H1 (cell line): ENCODE measurements at regions not wholly inside any gene's neighbourhood (a gene's known extent, or its start where the extent isn't known, plus 50 kb on each side); places are given as distances from the start of the nearest gene placed in this dataset.

ENCODE experiments used
- CTCF ChIA-PET: fragments of 300-600 bp; sonication (Branson Sonifier 250); formaldehyde crosslinking; loops from one replicate; lab custom pipeline; 2021; ENCODE audit not compliant: partially characterized antibody; lab: Charles Lee
- POLR2A ChIA-PET: fragments of 300-600 bp; sonication (Branson Sonifier 250); formaldehyde crosslinking; loops from one replicate; lab custom pipeline; 2021; ENCODE audit warnings: inconsistent platforms; ENCODE audit not compliant: partially characterized antibody; lab: Charles Lee
- DNase-seq, 2 experiments: peaks; one replicate each; pipeline versions ENCODE4 v3.0.0 to v3.0.0-alpha.2; 2010 to 2022; ENCODE audit warnings: low spot score in 2 of 2, low read depth in 1 of 2, mixed read lengths in 1 of 2
- FAIRE-seq: peaks from 2 replicates; lab custom pipeline; 2011; peaks lifted over from hg19 to GRCh38; lab: Jason Lieb, UNC
- H2AFZ ChIP-seq: 2 replicates; pipeline ENCODE4 v1.8.1; 2012; ENCODE audit warnings: low read length, inconsistent platforms
- H2AK5ac ChIP-seq: 2 replicates; pipeline ENCODE4 v1.6.1; 2013; ENCODE audit warnings: low read depth, low read length
- H2BK120ac ChIP-seq: replicated peaks from 2 replicates; pipeline ENCODE3; 2013; ENCODE audit warnings: low read depth, low read length, inconsistent platforms
- H2BK12ac ChIP-seq: 2 replicates; pipeline ENCODE4 v1.6.1; 2013; ENCODE audit warnings: low read depth, low read length
- H2BK15ac ChIP-seq: 2 replicates; pipeline ENCODE4 v1.6.1; 2013; ENCODE audit warnings: low read length
- H2BK20ac ChIP-seq: 2 replicates; pipeline ENCODE4 v1.6.1; 2013; ENCODE audit warnings: low read length
- H2BK5ac ChIP-seq: 2 replicates; pipeline ENCODE4 v1.6.1; 2013; ENCODE audit warnings: low read depth, low read length
- H3K14ac ChIP-seq: 2 replicates; pipeline ENCODE4 v1.6.1; 2013; ENCODE audit warnings: inconsistent platforms; ENCODE audit not compliant: insufficient read length
- H3K18ac ChIP-seq: 2 replicates; pipeline ENCODE4 v1.6.1; 2013; ENCODE audit warnings: low read length; ENCODE audit errors: extremely low read depth
- H3K23ac ChIP-seq: 2 replicates; pipeline ENCODE4 v1.6.1; 2013; ENCODE audit warnings: inconsistent platforms; ENCODE audit not compliant: insufficient read length
- H3K23me2 ChIP-seq: 2 replicates; pipeline ENCODE4 v1.6.1; 2013; ENCODE audit warnings: low read depth, low read length
- H3K27ac ChIP-seq: 2 replicates; pipeline ENCODE4 v1.6.1; 2011; ENCODE audit warnings: low read depth, low read length, inconsistent platforms
- H3K27me3 ChIP-seq, 4 experiments: replicated peaks in 1 of 4; 1 replicate in 1 of 4; 2 replicates in 3 of 4; pipeline versions ENCODE4 v1.6.1 to v1.8.1; 2011 to 2013; ENCODE audit warnings: low read length in 3 of 4, mild to moderate bottlenecking in 3 of 4, inconsistent platforms in 2 of 4, mixed read lengths in 2 of 4, moderate library complexity in 1 of 4; ENCODE audit not compliant: control insufficient read depth in 3 of 4, insufficient read depth in 3 of 4; ENCODE audit errors: extremely low read depth in 1 of 4
- H3K36me3 ChIP-seq, 4 experiments: 2 replicates each; pipeline versions ENCODE4 v1.6.1 to v1.8.1; 2011 to 2013; ENCODE audit warnings: mild to moderate bottlenecking in 4 of 4, low read length in 3 of 4, moderate library complexity in 2 of 4, control low read depth in 1 of 4, inconsistent platforms in 1 of 4; ENCODE audit not compliant: insufficient read depth in 4 of 4, control insufficient read depth in 2 of 4
- H3K4ac ChIP-seq: replicated peaks from 2 replicates; pipeline ENCODE3; 2013; ENCODE audit warnings: low read length, low read depth, mixed read lengths, inconsistent platforms; ENCODE audit not compliant: insufficient read length
- H3K4me1 ChIP-seq, 4 experiments: replicated peaks in 1 of 4; 1 replicate in 1 of 4; 2 replicates in 3 of 4; pipeline versions ENCODE4 v1.6.1 to v1.8.1; 2011 to 2013; ENCODE audit warnings: low read length in 3 of 4, inconsistent platforms in 2 of 4, mixed read lengths in 1 of 4; ENCODE audit not compliant: insufficient read depth in 4 of 4, control insufficient read depth in 3 of 4
- H3K4me2 ChIP-seq, 2 experiments: 2 replicates each; pipeline versions ENCODE4 v1.6.1 to v1.8.1; 2011 to 2013; ENCODE audit warnings: low read depth in 2 of 2, low read length in 2 of 2, control low read depth in 1 of 2, inconsistent platforms in 1 of 2, mild to moderate bottlenecking in 1 of 2; ENCODE audit not compliant: insufficient read depth in 1 of 2
- H3K4me3 ChIP-seq, 4 experiments: fragments of 200-600, 300-600 bp in 1 of 4; sonication (generic), shearing (Covaris generic), sonication (Bioruptor Twin) in 1 of 4; 2 replicates each; pipeline versions ENCODE4 v1.5.1 to v1.8.1; 2011 to 2016; ENCODE audit warnings: low read length in 4 of 4, low read depth in 3 of 4, control low read depth in 2 of 4, inconsistent platforms in 2 of 4, mild to moderate bottlenecking in 2 of 4, mixed read lengths in 1 of 4, moderate library complexity in 1 of 4; ENCODE audit not compliant: insufficient read depth in 2 of 4; ENCODE audit errors: extremely low read depth in 1 of 4
- H3K56ac ChIP-seq: replicated peaks from 2 replicates; pipeline ENCODE3; 2013; ENCODE audit warnings: low read depth, mild to moderate bottlenecking, mixed read lengths, low read length, inconsistent platforms; ENCODE audit not compliant: insufficient read length
- H3K79me1 ChIP-seq: 2 replicates; pipeline ENCODE4 v1.6.1; 2013; ENCODE audit warnings: low read depth, low read length, control low read depth
- H3K79me2 ChIP-seq, 2 experiments: 2 replicates each; pipeline versions ENCODE4 v1.6.1 to v1.8.1; 2012 to 2013; ENCODE audit warnings: low read length in 2 of 2, mild to moderate bottlenecking in 2 of 2, inconsistent platforms in 1 of 2; ENCODE audit not compliant: insufficient read depth in 2 of 2, control insufficient read depth in 1 of 2
- H3K9ac ChIP-seq, 4 experiments: replicated peaks in 1 of 4; 1 replicate in 1 of 4; 2 replicates in 3 of 4; pipeline versions ENCODE4 v1.6.1 to v1.8.1; 2011 to 2013; ENCODE audit warnings: low read depth in 3 of 4, low read length in 3 of 4, control low read depth in 2 of 4, mild to moderate bottlenecking in 2 of 4, moderate library complexity in 2 of 4, inconsistent platforms in 1 of 4; ENCODE audit errors: extremely low read depth in 1 of 4
- H3K9me3 ChIP-seq, 2 experiments: 2 replicates each; pipeline versions ENCODE4 v1.6.1 to v1.8.1; 2012 to 2013; ENCODE audit warnings: mild to moderate bottlenecking in 2 of 2, moderate library complexity in 2 of 2, control low read depth in 1 of 2, inconsistent platforms in 1 of 2, low read depth in 1 of 2, low read length in 1 of 2, mixed read lengths in 1 of 2; ENCODE audit not compliant: insufficient read depth in 2 of 2
- H4K20me1 ChIP-seq, 2 experiments: replicated peaks in 1 of 2; 2 replicates each; pipeline versions ENCODE3 to v1.8.1; 2011 to 2013; ENCODE audit warnings: inconsistent platforms in 2 of 2, low read length in 2 of 2, mild to moderate bottlenecking in 1 of 2; ENCODE audit not compliant: insufficient read depth in 2 of 2, control insufficient read depth in 1 of 2
- H4K5ac ChIP-seq: 2 replicates; pipeline ENCODE4 v1.6.1; 2013; ENCODE audit warnings: low read length, low read depth, mixed read lengths, inconsistent platforms; ENCODE audit not compliant: insufficient read length
- H4K8ac ChIP-seq: 2 replicates; pipeline ENCODE4 v1.8.0; 2013; ENCODE audit warnings: mild to moderate bottlenecking, moderate library complexity, low read length, inconsistent platforms; ENCODE audit not compliant: insufficient read depth; ENCODE audit errors: extremely low read depth
- H4K91ac ChIP-seq: replicated peaks from 2 replicates; pipeline ENCODE3; 2013; ENCODE audit warnings: low read length, mixed read lengths, inconsistent platforms; ENCODE audit not compliant: insufficient read length
- BRCA1 ChIP-seq: IDR thresholded peaks from 2 replicates; pipeline ENCODE4 v1.6.1; 2012; ENCODE audit warnings: low read depth, low read length, improper control_type of control experiment
- GABPA ChIP-seq: IDR thresholded peaks from 2 replicates; pipeline ENCODE4 v1.6.1; 2011; ENCODE audit warnings: mild to moderate bottlenecking, low read length, moderate library complexity, borderline replicate concordance; ENCODE audit not compliant: insufficient read depth
- RXRA ChIP-seq: IDR thresholded peaks from 2 replicates; pipeline ENCODE4 v1.6.1; 2011; ENCODE audit warnings: low read depth, mild to moderate bottlenecking, low read length, moderate library complexity; ENCODE audit not compliant: insufficient read depth
- SIN3A ChIP-seq, 2 experiments: IDR thresholded peaks in 1 of 2; conservative IDR thresholded peaks in 1 of 2; 2 replicates each; pipeline ENCODE4 v1.6.1; 2011 to 2012; ENCODE audit warnings: low read length in 2 of 2, improper control_type of control experiment in 1 of 2, low read depth in 1 of 2, mild to moderate bottlenecking in 1 of 2
- SIX5 ChIP-seq: IDR thresholded peaks from 2 replicates; pipeline ENCODE4 v1.6.1; 2011; ENCODE audit warnings: mild to moderate bottlenecking, low read depth, low read length
- SP1 ChIP-seq: IDR thresholded peaks from 2 replicates; pipeline ENCODE4 v1.6.1; 2011; ENCODE audit warnings: low read depth, low read length
- TBP ChIP-seq: IDR thresholded peaks from 2 replicates; pipeline ENCODE4 v1.6.1; 2011; ENCODE audit warnings: low read depth, low read length, improper control_type of control experiment
- ZNF274 ChIP-seq: IDR thresholded peaks from 2 replicates; pipeline ENCODE4 v1.7.0; 2012; ENCODE audit warnings: low read length, borderline replicate concordance; ENCODE audit errors: extremely low read depth
- WGBS, 2 experiments: shearing (Covaris generic) in 1 of 2; methylation state at CpG; one replicate each; pipeline versions ENCODE4 v1.1.6 to v1.1.7; 2013 to 2015; ENCODE audit warnings: low lambda C conversion rate in 2 of 2, mixed read lengths in 2 of 2, inconsistent platforms in 1 of 2, low coverage in 1 of 2, missing lambda C conversion rate in 1 of 2; ENCODE audit not compliant: insufficient replicate concordance in 2 of 2, insufficient coverage in 1 of 2, insufficient read length in 1 of 2; ENCODE audit errors: extremely low coverage in 1 of 2, missing lambda C conversion rate in 1 of 2; 5-methylcytosine and 5-hydroxymethylcytosine counted together
- TF ChIP-seq, protein P1 (sequence below): IDR thresholded peaks from 2 replicates; pipeline ENCODE4 v1.6.1; 2011; ENCODE audit warnings: low read length, improper control_type of control experiment
- TF ChIP-seq, protein P2 (sequence below): IDR thresholded peaks from 2 replicates; pipeline ENCODE4 v1.6.1; 2012; ENCODE audit warnings: low read length, inconsistent platforms

- no peak overlapping the region for H2BK120ac ChIP-seq
- FAIRE-seq = no peak
- DNase-seq = no peak
- H3K4me1 ChIP-seq = no peaks in the 10 kb centered on the region
- no peaks in the 10 kb centered on the region for H3K36me3 ChIP-seq
- no peak overlapping the region for H3K9ac ChIP-seq
- no peak overlapping the region for H4K91ac ChIP-seq
- H2AFZ ChIP-seq = no peak overlapping the region
- H3K4me2 ChIP-seq = no peak overlapping the region
- H2BK12ac ChIP-seq = no peak overlapping the region
- ChIA-PET POLR2A (no interaction called here), CTCF (interaction anchor here (0.6 to 1.0 kb wide), 6 partner anchors 14 to 314 kb away, joined by 3 read pairs; no protein-coding TSS in a partner anchor)
- H2AK5ac ChIP-seq = no peak overlapping the region
- H3K4ac ChIP-seq = no peak overlapping the region
- H4K5ac ChIP-seq = no peak overlapping the region
- no peak overlapping the region for H2BK5ac ChIP-seq
- H4K8ac ChIP-seq = no peak overlapping the region
- H3K23ac ChIP-seq = no peak overlapping the region
- H3K9me3 ChIP-seq = no peaks in the 10 kb centered on the region
- H2BK20ac ChIP-seq = no peak overlapping the region
- no peak overlapping the region for H2BK15ac ChIP-seq
- no peaks in the 10 kb centered on the region for H3K27me3 ChIP-seq
- no peak overlapping the region for H3K56ac ChIP-seq
- no peak overlapping the region for H3K14ac ChIP-seq
- H4K20me1 ChIP-seq = no peaks in the 10 kb centered on the region
- H3K79me2 ChIP-seq = no peaks in the 10 kb centered on the region
- no peaks in the 10 kb centered on the region for H3K79me1 ChIP-seq
- 87% methylated on average over 5 of the region's 5 CpGs; no CpG with 5 or more reads in 1 of the 2 experiments for WGBS, 2 experiments
- no peak overlapping the region for H3K27ac ChIP-seq
- no peak overlapping the region for H3K4me3 ChIP-seq
- no peaks in the 10 kb centered on the region for H3K23me2 ChIP-seq
- no peak overlapping the region for H3K18ac ChIP-seq
- TF ChIP-seq BRCA1 (no peak), SIN3A (conservative IDR thresholded peaks at IDR 0.05 in 1 of 2, IDR thresholded peaks at IDR 0.05 in 1 of 2; ENCODE audit: low read depth in 1 of 2, low read length in 2 of 2) (no peak), TBP (no peak), RXRA (no peak), SP1 (no peak), GABPA (no peak), SIX5 (no peak), ZNF274 (no peak)
- TF ChIP-seq, protein P1, sequence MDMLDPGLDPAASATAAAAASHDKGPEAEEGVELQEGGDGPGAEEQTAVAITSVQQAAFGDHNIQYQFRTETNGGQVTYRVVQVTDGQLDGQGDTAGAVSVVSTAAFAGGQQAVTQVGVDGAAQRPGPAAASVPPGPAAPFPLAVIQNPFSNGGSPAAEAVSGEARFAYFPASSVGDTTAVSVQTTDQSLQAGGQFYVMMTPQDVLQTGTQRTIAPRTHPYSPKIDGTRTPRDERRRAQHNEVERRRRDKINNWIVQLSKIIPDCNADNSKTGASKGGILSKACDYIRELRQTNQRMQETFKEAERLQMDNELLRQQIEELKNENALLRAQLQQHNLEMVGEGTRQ = no peak
- TF ChIP-seq, protein P2, sequence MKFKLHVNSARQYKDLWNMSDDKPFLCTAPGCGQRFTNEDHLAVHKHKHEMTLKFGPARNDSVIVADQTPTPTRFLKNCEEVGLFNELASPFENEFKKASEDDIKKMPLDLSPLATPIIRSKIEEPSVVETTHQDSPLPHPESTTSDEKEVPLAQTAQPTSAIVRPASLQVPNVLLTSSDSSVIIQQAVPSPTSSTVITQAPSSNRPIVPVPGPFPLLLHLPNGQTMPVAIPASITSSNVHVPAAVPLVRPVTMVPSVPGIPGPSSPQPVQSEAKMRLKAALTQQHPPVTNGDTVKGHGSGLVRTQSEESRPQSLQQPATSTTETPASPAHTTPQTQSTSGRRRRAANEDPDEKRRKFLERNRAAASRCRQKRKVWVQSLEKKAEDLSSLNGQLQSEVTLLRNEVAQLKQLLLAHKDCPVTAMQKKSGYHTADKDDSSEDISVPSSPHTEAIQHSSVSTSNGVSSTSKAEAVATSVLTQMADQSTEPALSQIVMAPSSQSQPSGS = no peak
Measured at GRCh38 chr9:75487856-75488718, 399.8 kb downstream of the OSTF1 start.
